NCI-H345 treated with DMSO at 0.1 percent for 48 hours (cell line): ENCODE measurements at regions not wholly inside any gene's neighbourhood (a gene's known extent, or its start where the extent isn't known, plus 50 kb on each side); places are given as distances from the start of the nearest gene placed in this dataset.
"Not testable (repeated sequence)": the region's sequence is repeated elsewhere in the genome, so short reads cannot be mapped to it uniquely, and the experiment has no call there.

Source experiments
- DNase-seq: peaks from one replicate; lab custom pipeline; 2025; ENCODE audit not compliant: unreplicated experiment; lab: John Stamatoyannopoulos, UW

DNA sequence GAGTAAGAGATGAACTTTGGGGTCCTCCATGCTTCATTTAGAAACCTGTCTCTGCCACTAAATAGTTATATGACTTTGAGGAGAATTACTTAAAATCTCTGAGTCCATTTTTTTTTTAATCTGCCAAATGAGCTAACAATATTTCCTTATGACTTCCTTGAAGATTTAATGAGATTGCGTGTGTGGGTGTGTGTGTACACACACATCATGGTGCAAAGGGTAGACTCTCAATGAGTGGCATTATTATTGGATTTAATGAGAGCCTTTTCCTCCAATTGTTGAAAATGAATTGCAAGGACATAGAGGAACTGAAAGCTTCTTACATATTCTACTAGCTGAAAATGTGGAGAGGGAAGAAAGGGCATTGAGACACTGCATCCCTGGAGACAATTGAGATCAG, 573.5 kb upstream of the LUZP2 start:
- DNase-seq = no peak

DNA sequence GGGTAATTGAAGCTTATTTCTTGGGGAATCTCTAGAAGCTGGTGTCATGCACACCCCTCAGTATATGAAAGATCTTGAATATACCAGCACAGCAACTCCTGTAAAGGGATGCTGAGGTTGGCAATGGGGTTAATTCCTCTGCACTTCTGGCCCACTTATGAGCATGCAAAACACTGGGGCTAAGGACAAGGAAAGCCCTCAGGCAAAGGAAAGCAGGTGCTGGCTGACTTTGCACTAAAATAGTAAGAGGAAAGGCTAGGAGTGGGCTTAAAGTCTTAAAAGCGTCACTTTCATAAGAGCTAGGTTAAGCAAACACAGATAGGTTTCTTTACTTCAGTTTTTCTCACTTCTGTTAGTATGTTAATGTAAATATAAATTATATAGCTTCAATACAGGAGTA, 572.6 kb upstream of the LUZP2 start:
- no peak for DNase-seq

DNA sequence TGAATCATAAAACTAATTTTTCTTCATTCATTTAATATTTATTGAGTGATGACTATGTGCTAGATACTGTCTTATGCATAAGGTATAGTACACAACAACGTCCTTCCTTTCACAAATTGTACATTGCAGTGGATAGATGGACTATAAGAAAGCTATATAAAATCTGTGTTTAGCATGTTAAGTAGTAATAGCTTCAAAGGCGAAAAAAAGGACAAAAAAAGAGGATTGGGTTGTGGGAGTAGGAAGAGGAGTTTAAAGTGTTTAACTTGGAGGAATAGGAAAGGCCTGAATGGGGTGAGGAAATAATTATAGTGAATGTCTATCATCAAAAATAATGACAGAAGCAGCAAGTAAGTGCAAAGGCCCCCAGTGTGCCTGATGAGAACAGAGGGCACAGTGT, 565.4 kb upstream of the LUZP2 start:
- DNase-seq = no peak

DNA sequence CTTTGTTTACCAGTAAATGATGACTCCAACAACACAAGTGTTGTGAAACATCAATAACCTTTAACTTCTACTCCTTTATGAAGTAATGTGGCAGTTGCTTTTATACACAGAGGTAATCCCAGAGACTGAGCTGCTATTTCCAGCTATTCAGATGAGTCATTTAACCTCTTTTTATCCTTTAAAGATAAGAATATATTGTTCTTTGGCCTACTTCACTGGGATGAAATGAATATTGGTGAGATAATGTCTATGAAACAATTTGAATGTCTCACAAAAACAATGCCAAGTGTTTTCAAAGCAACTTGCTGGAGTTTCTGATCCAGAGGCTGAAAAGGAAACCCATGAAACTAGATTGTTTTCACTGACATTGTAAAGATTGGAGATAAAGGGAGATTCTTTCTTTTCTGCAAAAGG, 564.4 kb upstream of the LUZP2 start:
- DNase-seq = no peak

DNA sequence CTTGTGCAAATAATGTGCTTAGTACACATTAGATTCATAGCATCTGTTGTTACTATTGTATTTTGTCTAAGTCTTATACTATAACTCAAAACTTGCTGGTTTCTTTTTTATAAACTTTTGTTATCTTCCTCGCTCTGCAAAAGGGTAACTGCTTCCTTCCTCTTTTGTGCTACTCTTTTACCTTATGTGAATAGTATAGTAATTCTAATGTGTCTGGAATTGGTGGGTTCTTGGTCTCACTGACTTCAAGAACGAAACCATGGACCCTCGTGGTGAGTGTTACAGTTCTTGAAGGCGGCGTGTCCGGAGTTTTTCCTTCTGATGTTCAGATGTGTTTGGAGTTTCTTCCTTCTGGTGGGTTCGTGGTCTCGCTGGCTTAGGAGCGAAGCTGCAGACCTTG, 563.1 kb upstream of the LUZP2 start:
- DNase-seq = no peak

DNA sequence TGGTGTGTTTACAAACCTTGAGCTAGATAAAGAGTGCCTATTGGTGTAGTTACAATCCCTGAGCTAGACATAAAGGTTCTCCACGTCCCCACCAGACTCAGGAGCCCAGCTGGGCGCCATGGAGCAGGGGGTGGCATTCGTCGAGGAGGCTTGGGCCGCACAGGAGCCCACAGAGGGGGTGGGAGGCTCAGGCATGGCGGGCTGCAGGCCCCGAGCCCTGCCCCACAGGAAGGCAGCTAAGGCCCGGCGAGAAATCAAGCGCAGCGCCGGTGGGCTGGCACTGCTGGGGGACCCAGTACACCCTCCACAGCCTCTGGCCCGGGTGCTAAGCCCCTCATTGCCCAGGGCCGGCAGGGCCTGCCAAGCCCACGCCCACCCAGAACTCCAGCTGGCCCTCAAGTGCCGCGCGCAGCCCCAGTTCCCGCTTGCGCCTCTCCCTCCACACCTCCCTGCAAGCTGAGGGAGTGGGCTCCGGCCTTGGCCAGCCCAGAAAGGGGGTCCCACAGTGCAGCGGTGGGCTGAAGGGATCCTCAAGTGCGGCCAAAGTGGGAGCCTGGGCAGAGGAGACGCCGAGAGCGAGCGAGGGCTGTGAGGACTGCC, 562.1 kb upstream of the LUZP2 start:
- not testable (repeated sequence) for DNase-seq

DNA sequence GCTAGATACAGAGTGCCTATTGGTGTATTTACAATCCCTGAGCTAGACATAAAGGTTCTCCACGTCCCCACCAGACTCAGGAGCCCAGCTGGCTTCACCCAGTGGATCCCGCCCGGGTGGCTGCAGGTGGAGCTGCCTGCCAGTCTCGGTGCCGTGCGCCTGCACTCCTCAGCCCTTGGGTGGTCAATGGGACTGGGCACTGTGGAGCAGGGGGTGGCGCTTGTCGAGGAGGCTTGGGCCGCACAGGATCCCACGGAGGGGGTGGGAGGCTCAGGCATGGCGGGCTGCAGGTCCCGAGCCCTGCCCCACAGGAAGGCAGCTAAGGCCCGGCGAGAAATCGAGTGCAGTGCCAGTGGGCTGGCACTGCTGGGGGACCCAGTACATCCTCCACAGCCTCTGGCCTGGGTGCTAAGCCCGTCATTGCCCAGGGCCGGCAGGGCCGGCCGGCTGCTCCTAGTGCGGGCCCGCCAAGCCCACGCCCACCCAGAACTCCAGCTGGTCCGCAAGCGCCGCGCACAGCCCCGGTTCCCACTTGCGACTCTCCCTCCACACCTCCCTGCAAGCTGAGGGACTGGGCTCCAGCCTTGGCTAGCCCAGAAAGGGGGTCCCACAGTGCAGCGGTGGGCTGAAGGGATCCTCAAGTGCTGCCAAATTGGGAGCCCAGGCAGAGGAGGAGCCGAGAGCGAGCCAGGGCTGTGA, 554.6 kb upstream of the LUZP2 start:
- not testable (repeated sequence) for DNase-seq

DNA sequence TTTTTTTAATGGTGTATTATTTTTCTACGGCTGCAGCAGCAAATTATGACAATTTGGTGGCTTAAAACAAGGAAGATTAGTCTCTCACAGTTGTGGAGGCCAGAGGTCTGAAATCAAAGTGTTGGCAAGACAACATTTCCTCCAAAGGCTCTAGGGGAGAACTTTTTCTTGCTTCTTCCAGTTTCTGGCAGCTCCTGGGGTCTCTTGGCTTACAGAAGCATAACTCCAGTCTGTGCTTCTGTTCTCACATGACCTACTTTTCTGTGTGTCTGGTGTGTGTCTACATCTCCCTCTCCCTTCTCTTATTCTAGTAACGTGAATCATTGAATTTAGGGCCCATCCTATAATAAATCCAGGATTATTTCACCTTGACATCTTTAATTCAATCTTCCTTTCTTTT, 551.9 kb upstream of the LUZP2 start:
- no peak for DNase-seq

DNA sequence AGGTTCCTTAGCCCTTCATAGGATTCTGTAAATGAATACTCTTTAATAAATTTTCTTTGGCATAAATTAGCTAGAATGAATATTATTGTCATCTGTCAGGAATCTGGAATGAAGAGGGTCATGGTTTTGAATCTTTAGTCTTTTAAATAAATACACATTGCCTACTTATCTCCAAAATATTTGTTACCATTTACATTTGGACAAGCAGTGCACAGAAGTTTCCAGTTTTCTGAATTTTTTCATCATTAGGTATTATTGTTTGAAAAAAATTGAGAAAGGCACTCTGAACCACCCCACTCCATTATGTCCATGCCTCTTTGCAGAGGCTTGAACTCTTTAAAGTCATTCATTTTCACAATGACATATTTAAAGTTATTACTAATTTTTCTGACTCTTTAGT, 549.0 kb upstream of the LUZP2 start:
- no peak for DNase-seq

DNA sequence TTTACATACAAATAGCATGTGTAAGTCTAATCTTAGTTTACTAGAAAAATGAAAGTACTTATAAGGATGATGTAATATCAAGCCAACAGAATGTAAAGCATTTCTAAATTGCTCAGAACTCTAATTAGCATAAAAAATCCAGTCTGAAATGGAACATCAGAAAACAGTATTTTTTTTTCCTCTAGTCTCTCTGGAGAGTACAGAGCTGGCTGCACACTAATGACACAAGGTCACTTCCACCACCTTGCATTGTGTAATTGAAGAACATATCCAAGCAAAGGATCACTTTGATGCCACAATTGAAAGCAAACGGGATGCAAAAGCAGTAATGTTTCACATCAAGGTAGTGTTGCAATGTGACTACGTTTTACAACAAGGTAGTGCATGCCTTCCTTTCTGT, 548.0 kb upstream of the LUZP2 start:
- DNase-seq = no peak

DNA sequence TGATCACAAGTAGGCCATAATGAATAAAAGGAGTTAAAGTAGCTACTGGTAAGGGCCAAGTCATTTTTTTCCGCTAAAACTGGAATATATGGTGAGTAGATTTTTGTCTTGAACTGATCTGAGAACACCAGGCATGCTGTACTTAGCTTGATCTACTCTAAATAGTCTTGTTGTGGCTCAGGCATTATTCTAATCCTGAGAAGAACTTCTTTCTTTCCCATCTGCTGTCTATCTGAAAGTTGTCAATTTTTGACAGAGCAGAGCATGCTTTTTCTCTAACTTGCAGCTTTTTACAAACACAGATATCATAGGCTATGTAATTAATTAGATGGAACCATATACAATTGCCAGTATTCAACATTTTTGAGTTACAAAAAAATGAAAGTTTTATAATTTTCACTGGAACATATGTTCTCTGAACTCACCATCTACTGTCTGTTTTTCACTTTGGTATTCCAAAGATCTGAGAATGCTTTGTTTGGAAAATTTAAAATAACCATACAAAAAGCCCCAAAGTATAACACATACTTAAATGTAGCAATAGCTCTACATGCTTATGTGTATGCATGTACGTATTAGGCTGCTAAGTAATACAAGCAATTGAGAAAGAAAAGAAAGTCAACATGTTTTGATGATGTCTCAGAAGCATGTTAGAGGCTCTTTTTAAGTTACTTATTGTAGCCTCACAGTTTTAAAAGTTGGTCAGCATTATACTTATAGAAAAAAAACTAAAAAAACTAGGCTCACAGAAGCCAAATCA, 542.7 kb upstream of the LUZP2 start:
- no peak for DNase-seq

DNA sequence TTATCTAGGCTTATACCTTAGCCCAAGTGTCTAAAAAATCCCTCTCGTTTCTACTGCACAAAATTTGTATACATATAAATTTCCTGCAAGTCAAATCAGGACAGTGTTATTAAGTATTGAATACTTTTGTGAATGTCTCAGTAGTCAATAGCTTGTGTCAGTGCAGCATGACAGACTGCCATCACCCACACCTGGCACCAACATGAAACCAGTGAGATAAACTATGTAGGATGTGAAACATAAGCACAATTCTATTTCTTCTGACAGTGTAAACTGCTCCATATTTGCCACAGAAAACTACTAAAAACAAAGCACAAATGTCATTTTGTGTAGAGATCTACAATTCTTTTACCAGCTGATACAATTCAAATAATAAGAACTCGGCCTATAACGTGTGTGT, 542.1 kb upstream of the LUZP2 start:
- no peak for DNase-seq

DNA sequence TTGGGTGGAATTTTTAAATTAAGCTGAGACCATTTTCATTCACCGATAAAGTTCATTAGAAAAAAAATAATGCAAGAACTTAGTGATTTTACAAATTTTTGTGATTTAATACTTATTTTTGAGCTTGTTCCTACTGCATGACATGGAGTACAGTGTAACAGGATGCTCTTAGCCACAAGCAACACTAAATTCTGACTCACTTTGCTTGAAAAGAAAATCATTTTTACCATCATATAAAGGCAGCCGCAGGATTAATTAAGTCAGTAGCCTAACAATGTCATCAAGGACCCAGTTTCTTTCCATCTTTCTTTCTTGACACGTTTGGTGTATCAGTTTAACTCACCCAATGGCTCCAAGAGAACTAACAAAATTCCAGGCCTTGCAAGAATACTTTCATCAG, 540.3 kb upstream of the LUZP2 start:
- no peak for DNase-seq

DNA sequence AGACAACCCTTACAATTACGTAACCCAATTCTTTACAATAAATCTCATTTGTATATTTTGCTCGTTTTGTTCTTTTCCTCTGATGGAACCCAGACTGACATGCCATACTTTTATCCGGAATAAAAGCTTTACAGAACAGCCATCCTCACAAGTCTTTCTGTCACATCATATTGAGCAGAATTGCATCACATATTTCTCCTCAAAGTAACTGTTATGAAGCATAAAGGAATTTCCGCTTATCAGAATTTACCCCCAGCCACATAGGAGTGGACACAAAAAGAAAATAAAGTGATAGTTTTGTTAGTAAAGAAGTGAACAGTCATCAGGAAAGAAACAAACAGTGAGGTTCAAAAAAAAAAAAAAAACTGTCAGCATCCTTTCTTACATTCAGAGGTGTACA, 539.5 kb upstream of the LUZP2 start:
- no peak for DNase-seq

DNA sequence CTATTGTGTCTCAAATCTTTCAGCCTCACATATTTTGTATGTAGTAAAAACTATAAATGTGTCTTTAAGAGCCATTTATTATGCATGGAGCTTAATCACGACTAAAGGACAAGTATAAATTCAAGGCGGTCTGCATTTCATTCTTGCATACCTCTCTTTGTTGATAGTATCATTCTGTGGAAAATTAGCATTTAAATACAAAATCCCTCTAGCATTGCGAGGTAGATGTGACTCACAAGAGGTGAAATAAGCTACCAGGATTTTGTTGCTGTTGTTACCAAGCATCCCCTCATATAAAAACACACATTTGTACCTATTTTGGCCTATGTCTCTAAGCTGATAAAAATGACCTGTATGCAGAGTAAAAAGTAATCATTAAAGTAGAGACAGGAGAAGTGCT, 537.4 kb upstream of the LUZP2 start:
- no peak for DNase-seq

DNA sequence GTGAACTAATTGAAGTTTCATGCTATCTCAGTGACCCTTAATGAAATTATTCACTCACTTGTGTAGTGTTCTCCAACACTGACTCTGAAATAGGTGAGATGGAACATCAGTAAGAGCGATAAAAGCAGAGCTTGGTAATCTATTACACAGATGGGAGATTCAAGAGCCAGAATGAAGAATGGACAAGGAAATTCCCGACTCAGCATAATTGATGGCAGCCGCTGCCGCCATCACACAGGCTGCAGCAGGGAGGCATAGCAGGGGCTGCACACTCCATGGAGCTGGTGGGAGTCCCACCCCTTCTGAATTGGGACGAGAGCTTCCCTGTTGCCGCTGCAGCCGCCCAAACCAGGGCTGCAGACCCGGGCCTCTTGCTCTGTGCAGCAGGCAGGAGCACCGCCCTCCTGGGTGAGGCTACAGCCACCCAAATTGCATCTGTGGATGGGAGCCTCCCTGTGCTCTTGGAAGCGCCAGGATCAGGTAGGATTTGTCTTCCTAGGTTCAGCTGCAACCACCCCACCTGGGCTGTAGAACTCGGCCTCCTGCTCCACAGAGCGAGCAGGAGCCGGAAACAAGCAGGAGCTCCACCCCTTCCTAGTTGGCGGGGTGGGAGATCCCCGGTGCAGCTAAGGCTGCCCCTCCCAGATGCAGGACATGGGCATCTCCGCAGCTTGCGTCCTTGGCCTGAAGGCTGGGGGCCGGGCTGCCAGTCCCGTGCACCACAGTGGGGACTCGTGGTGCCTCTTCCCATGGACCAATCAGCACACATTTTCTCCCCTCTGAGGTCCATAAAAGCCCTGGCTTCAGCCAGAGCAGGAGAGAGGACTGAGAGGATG, 535.1 kb upstream of the LUZP2 start:
- DNase-seq = no peak

DNA sequence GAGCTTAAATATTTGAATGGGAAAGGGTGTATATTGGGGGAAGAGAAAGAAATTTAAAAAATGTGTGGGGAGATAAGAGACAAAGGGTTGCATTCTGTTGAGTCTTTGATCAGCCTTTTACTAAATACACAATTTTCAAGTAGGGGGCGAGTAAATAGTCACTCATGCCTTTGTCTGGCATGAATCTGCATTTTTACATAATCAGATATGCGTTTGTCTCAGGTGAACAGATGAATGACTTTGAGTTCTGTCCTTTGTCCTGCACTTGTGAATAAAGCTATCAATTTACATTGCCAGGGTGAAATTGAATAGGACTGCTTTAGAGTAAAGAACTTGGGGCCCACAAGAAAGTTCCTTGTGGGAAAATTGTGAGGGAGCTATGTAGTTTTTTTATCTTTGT, 523.6 kb upstream of the LUZP2 start:
- DNase-seq = no peak

DNA sequence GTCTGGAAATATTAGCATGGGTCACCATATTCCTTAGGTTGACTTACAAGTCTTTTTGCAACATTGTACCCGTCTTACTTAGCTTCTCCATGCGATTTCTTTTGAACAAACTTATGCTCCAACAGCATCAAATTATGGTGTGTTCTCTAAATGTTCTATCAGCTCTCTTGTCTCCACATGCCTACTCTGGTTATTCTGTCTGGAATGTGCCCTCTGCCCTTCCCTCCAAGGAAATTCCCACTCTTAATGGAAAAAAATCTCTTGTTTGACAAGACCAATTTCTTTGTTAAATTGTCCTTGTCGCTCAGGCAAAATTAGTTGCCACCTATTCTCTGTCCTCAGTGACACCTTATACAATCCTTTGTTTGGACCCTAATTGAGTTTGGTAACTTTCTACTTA, 522.8 kb upstream of the LUZP2 start:
- no peak for DNase-seq

DNA sequence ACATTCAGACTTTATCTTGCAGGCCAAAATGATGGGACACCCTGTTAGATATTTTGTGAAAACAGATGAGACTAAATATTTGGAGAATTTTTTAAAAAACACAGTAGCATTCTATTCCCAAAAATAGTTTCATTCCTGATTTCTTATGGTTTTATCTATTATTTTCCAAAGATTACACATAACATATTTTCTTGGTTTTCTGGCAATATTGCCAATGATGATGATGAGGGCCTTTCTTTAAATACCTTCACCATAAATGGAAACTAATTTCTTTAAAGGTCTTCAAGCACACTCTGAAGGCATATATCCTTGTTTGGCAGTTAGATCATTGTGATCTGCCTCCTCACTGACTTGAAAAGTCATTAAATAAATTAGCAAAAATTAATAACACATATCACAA, 522.3 kb upstream of the LUZP2 start:
- no peak for DNase-seq

DNA sequence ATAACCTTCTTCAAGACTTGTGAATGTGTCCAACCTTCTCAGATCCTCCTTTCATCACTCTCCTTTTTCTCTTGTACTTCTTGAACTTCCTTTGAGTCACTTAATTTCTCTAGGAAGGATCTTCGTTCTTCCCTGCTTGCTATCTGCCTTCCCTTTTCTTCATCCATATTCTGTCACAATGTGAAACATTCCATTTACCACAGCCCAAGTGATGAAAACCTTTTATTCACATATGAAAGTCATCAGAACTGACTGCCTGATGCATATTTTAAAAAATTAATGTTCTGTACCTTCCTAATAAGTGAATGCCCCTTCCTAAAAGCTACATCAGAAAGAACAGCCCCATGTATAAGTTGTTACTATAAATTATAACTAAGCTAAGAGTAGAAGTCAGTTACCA, 520.4 kb upstream of the LUZP2 start:
- DNase-seq = no peak

DNA sequence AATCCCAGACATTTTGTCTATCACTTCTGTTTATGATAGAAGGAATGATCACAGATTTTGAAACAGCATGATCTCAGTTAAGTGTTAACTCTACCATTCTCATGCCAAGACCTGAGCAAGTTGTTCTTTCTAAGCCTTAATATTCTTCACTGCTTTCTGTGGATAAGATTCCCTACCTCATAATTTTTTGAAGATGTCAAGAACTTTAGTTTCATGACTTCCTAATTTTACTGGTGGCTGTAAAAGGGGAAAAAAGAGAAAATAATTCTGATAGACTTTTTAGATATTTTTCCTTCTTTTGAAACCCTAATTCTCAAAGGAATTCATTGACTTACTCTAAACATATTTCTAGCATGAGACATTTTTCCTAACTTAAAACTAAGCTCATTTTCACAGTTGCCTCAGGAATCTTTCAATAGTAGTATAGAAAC, 520.0 kb upstream of the LUZP2 start:
- no peak for DNase-seq
